Esophagus muscularis mucosa (tissue), 3 donors: ENCODE measurements at regions not wholly inside any gene's neighbourhood (a gene's known extent, or its start where the extent isn't known, plus 50 kb on each side); places are given as distances from the start of the nearest gene placed in this dataset.

Experiments
- POLR2A ChIP-seq: fragments of 450-650 bp; IDR thresholded peaks from one replicate; pipeline ENCODE4 v1.6.1; 2017; ENCODE audit warnings: antibody characterized with exemption, moderate library complexity, mild to moderate bottlenecking, low read depth
- POLR2AphosphoS5 ChIP-seq, 2 donors: sonication (generic); formaldehyde crosslinking; IDR thresholded peaks; one replicate each; pipeline ENCODE4 v1.6.1; 2017; ENCODE audit warnings: antibody characterized with exemption in 2 of 2
- TF ChIP-seq, protein P1 (sequence below), 3 experiments: fragments of 200-600 bp in 2 of 3; fragments of 450-650 bp in 1 of 3; sonication (generic) in 2 of 3; IDR thresholded peaks; one replicate each; pipeline ENCODE4 v1.5.1; 2017 to 2019; ENCODE audit warnings: antibody characterized with exemption in 3 of 3, mild to moderate bottlenecking in 2 of 3, moderate library complexity in 1 of 3

DNA sequence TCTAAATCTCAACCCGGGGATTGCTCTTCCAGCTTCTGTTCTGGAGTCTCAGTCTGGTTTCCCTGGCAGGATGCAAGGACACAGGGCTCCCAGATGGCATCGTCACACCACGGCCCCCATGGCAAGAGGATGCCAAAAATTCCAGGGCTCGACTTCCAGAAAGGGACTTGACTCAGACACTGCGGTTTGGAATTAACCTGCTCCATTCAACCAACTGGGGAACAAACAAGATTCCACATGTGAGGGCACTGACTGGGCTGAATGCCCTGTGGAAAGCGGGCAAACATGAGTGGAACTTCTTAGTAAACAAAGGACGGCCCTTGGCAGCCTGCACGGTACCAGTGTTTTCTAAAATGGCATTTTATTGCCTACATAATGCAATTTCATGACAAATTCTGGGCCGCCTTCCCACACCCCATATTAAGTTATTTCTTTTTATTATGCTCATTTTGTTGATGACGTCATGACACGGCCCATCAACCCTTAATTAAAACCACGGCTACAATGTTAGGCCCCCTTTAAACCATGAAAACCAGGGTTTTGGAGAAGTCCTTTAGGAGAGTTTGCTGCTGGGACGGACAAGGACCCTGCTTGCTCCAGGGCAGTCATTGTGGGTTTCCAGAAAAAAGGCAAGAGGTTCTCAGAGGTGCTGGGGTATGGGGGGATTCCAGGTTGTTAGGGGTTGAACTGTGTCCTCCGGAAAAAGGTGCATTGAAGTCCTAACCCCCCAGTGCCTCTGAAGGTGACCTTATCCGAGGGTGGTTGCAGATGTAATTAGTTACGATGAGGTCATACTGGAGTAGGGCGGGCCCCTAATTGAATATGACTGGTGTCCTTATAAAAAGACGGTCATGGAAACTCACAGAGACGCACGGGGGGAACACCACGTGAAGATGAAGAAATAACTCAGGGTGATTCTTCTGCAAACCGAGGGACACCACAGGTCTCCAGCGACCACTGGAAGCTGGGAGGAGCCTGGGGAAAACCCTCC, 205.6 kb downstream of the FOXL1 start:
- TF ChIP-seq, protein P1, sequence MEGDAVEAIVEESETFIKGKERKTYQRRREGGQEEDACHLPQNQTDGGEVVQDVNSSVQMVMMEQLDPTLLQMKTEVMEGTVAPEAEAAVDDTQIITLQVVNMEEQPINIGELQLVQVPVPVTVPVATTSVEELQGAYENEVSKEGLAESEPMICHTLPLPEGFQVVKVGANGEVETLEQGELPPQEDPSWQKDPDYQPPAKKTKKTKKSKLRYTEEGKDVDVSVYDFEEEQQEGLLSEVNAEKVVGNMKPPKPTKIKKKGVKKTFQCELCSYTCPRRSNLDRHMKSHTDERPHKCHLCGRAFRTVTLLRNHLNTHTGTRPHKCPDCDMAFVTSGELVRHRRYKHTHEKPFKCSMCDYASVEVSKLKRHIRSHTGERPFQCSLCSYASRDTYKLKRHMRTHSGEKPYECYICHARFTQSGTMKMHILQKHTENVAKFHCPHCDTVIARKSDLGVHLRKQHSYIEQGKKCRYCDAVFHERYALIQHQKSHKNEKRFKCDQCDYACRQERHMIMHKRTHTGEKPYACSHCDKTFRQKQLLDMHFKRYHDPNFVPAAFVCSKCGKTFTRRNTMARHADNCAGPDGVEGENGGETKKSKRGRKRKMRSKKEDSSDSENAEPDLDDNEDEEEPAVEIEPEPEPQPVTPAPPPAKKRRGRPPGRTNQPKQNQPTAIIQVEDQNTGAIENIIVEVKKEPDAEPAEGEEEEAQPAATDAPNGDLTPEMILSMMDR (IDR thresholded peaks at IDR 0.05): no peak
- TF ChIP-seq POLR2AphosphoS5 (IDR thresholded peaks at IDR 0.05): no peak
- TF ChIP-seq POLR2A: no peak
